ENCODE measurements at regions not wholly inside any gene's neighbourhood (a gene's known extent, or its start where the extent isn't known, plus 50 kb on each side); places are given as distances from the start of the nearest gene placed in this dataset.

DNA sequence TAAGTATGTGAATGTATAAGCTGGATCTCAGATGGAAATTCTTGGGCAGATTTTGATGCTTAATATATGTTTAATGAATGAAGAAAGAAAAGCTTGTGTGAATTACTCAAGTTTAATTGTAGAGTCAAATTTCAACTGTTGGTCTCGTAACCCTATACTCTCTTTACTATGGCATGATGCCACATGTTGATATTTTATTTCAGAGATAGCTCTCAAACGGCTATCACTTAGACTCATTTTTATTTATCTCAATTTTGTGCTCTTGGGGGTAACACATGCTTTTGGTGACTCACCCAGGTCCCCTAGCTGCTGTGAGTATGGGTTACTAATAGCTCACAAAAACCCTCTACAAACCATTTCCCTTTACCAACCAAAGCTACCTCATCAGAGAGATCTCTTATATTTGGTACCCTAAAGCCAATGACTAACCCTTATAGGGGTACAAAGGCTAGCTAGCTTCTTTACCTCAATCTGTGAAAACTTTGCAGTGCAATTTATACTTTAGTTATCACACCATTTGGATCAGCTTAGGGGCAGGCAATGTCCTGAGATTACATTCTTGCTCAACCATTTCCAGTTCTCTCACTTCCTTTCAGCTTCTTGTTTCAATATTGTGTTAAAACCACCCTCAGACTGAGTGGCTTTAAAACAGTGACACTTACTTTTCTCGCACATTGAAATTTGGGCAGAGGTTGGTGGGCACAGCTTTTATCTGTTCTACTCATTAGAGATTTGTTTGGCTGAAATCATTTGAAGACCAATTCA is 240.3 kb downstream of the CDH7 start:
- no peak for TF ChIP-seq CBX8 (IDR thresholded peaks at IDR 0.05)
- TF ChIP-seq, protein P1, sequence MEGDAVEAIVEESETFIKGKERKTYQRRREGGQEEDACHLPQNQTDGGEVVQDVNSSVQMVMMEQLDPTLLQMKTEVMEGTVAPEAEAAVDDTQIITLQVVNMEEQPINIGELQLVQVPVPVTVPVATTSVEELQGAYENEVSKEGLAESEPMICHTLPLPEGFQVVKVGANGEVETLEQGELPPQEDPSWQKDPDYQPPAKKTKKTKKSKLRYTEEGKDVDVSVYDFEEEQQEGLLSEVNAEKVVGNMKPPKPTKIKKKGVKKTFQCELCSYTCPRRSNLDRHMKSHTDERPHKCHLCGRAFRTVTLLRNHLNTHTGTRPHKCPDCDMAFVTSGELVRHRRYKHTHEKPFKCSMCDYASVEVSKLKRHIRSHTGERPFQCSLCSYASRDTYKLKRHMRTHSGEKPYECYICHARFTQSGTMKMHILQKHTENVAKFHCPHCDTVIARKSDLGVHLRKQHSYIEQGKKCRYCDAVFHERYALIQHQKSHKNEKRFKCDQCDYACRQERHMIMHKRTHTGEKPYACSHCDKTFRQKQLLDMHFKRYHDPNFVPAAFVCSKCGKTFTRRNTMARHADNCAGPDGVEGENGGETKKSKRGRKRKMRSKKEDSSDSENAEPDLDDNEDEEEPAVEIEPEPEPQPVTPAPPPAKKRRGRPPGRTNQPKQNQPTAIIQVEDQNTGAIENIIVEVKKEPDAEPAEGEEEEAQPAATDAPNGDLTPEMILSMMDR (IDR thresholded peaks at IDR 0.05) = no peak
- no peak for TF ChIP-seq MYC (IDR thresholded peaks at IDR 0.05; ENCODE audit: borderline replicate concordance, low read length)
- TF ChIP-seq JUNB (IDR thresholded peaks at IDR 0.05) = no peak
- TF ChIP-seq, protein P2, sequence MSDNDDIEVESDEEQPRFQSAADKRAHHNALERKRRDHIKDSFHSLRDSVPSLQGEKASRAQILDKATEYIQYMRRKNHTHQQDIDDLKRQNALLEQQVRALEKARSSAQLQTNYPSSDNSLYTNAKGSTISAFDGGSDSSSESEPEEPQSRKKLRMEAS (IDR thresholded peaks at IDR 0.05) = no peak
- TF ChIP-seq EP300 (IDR thresholded peaks at IDR 0.05) = no peak
- TF ChIP-seq, protein P3, sequence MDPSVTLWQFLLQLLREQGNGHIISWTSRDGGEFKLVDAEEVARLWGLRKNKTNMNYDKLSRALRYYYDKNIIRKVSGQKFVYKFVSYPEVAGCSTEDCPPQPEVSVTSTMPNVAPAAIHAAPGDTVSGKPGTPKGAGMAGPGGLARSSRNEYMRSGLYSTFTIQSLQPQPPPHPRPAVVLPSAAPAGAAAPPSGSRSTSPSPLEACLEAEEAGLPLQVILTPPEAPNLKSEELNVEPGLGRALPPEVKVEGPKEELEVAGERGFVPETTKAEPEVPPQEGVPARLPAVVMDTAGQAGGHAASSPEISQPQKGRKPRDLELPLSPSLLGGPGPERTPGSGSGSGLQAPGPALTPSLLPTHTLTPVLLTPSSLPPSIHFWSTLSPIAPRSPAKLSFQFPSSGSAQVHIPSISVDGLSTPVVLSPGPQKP (IDR thresholded peaks at IDR 0.05; ENCODE audit: low read depth, low read length) = no peak
- TF ChIP-seq, protein P4, sequence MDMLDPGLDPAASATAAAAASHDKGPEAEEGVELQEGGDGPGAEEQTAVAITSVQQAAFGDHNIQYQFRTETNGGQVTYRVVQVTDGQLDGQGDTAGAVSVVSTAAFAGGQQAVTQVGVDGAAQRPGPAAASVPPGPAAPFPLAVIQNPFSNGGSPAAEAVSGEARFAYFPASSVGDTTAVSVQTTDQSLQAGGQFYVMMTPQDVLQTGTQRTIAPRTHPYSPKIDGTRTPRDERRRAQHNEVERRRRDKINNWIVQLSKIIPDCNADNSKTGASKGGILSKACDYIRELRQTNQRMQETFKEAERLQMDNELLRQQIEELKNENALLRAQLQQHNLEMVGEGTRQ (IDR thresholded peaks at IDR 0.05) = no peak
- no peak for TF ChIP-seq MAFK (IDR thresholded peaks at IDR 0.05; ENCODE audit: partially characterized antibody)
- no peak for TF ChIP-seq POLR2A (IDR thresholded peaks at IDR 0.05; ENCODE audit: low read length)
- no peak for TF ChIP-seq FOSL2 (IDR thresholded peaks at IDR 0.05)
- no peak for TF ChIP-seq FOSL2 (CRISPR knock-in tag; IDR thresholded peaks at IDR 0.05)
- no peak for TF ChIP-seq RAD21 (conservative IDR thresholded peaks at IDR 0.05 in 1 of 2, IDR thresholded peaks at IDR 0.05 in 1 of 2)

Measured in A549 (cell line).